ENCODE measurements at regions not wholly inside any gene's neighbourhood (a gene's known extent, or its start where the extent isn't known, plus 50 kb on each side); places are given as distances from the start of the nearest gene placed in this dataset.

GRCh38 chr6:104268389-104268788, 591.3 kb downstream of the HACE1 start:
- no peak overlapping the region for H2AFZ ChIP-seq (ENCODE audit: low read depth, low read length)
- TF ChIP-seq RAD21 (conservative IDR thresholded peaks at IDR 0.05), result no peak
- H3K4me2 ChIP-seq (ENCODE audit: low read length), result no peak overlapping the region
- no peaks in the 10 kb centered on the region for H3F3A ChIP-seq (ENCODE audit: insufficient read depth, low read length, poor library complexity, severe bottlenecking)
- no peaks in the 10 kb centered on the region for H3K36me3 ChIP-seq (ENCODE audit: insufficient read depth, low read length)
- no peaks in the 10 kb centered on the region for H4K20me1 ChIP-seq (ENCODE audit: insufficient read depth)
- no peaks in the 10 kb centered on the region for H3K9me3 ChIP-seq (ENCODE audit: low read length)
- H3K27ac ChIP-seq (ENCODE audit: low read length), result no peak overlapping the region
- H3K4me3 ChIP-seq (ENCODE audit: low read length), result no peak overlapping the region
- no peak overlapping the region for H3K9ac ChIP-seq (ENCODE audit: low read length)
- H3K27me3 ChIP-seq (ENCODE audit: insufficient read depth, low read depth, low read length), result no peaks in the 10 kb centered on the region
- H3K79me2 ChIP-seq (replicated peaks; ENCODE audit: insufficient read depth, low read length), result no peaks in the 10 kb centered on the region
- no peaks in the 10 kb centered on the region for H3K9me2 ChIP-seq (ENCODE audit: insufficient read depth, low read length)

GRCh38 chr6:104266922-104267321, 592.8 kb downstream of the HACE1 start:
- no peaks in the 10 kb centered on the region for H3K9me2 ChIP-seq (ENCODE audit: insufficient read depth, low read length)
- H3K9me3 ChIP-seq (ENCODE audit: low read length), result no peaks in the 10 kb centered on the region
- H3K27ac ChIP-seq (ENCODE audit: low read length), result no peak overlapping the region
- H3K79me2 ChIP-seq (replicated peaks; ENCODE audit: insufficient read depth, low read length), result no peaks in the 10 kb centered on the region
- TF ChIP-seq REST (IDR thresholded peaks at IDR 0.05; ENCODE audit: borderline replicate concordance), result no peak
- no peaks in the 10 kb centered on the region for H4K20me1 ChIP-seq (ENCODE audit: insufficient read depth)
- no peak overlapping the region for H2AFZ ChIP-seq (ENCODE audit: low read depth, low read length)
- H3K4me2 ChIP-seq (ENCODE audit: low read length), result no peak overlapping the region
- no peak overlapping the region for H3K9ac ChIP-seq (ENCODE audit: low read length)
- no peaks in the 10 kb centered on the region for H3K36me3 ChIP-seq (ENCODE audit: insufficient read depth, low read length)
- H3F3A ChIP-seq (ENCODE audit: insufficient read depth, low read length, poor library complexity, severe bottlenecking), result no peaks in the 10 kb centered on the region
- H3K4me3 ChIP-seq (ENCODE audit: low read length), result no peak overlapping the region
- H3K27me3 ChIP-seq (ENCODE audit: insufficient read depth, low read depth, low read length), result no peaks in the 10 kb centered on the region

- Histone ChIP-seq H3K9me2 (ENCODE audit: insufficient read depth, low read length) (no peaks in the 10 kb centered on the region), H4K20me1 (ENCODE audit: insufficient read depth) (no peaks in the 10 kb centered on the region), H3K9ac (ENCODE audit: low read length) (no peak overlapping the region), H3K27me3 (ENCODE audit: insufficient read depth, low read depth, low read length) (no peaks in the 10 kb centered on the region), H3K27ac (ENCODE audit: low read length) (no peak overlapping the region), H3K36me3 (ENCODE audit: insufficient read depth, low read length) (no peaks in the 10 kb centered on the region), H3F3A (ENCODE audit: insufficient read depth, low read length, poor library complexity, severe bottlenecking) (no peaks in the 10 kb centered on the region), H3K79me2 (replicated peaks; ENCODE audit: insufficient read depth, low read length) (no peaks in the 10 kb centered on the region), H3K4me3 (ENCODE audit: low read length) (no peak overlapping the region), H3K4me2 (ENCODE audit: low read length) (no peak overlapping the region), H3K9me3 (ENCODE audit: low read length) (no peaks in the 10 kb centered on the region), H2AFZ (ENCODE audit: low read depth, low read length) (no peak overlapping the region)
- no peak for TF ChIP-seq CTCF (IDR thresholded peaks at IDR 0.05; ENCODE audit: poor library complexity, severe bottlenecking)
- no peak for TF ChIP-seq SMC3 (conservative IDR thresholded peaks at IDR 0.05; ENCODE audit: poor library complexity)
- no peak for TF ChIP-seq TAF1 (IDR thresholded peaks at IDR 0.05; ENCODE audit: low read depth)
- TF ChIP-seq EP300 (conservative IDR thresholded peaks at IDR 0.05; ENCODE audit: poor library complexity, severe bottlenecking), result no peak
- TF ChIP-seq MXI1 (conservative IDR thresholded peaks at IDR 0.05; ENCODE audit: poor library complexity, severe bottlenecking), result no peak
- TF ChIP-seq EZH2 (IDR thresholded peaks at IDR 0.05; ENCODE audit: borderline replicate concordance, insufficient read depth, low read length, poor library complexity, severe bottlenecking), result no peak
- no peak for TF ChIP-seq RAD21 (conservative IDR thresholded peaks at IDR 0.05)
- no peak for TF ChIP-seq POLR2AphosphoS5 (IDR thresholded peaks at IDR 0.05)
- no peak for TF ChIP-seq REST (IDR thresholded peaks at IDR 0.05; ENCODE audit: borderline replicate concordance)
Observed at GRCh38 chr6:104256646-104257045, 603.1 kb downstream of the HACE1 start.
